GM13977 (cell line): ENCODE measurements at regions not wholly inside any gene's neighbourhood (a gene's known extent, or its start where the extent isn't known, plus 50 kb on each side); places are given as distances from the start of the nearest gene placed in this dataset.

ENCODE experiments used
- DNase-seq: peaks from one replicate; pipeline ENCODE4 v3.0.0; 2012; ENCODE audit warnings: low spot score
- in situ Hi-C: fragments of 300-500 bp; cut with MboI; formaldehyde crosslinking; loops from one replicate; pipeline ENCODE4 v1.12.0; 2022; ENCODE audit warnings: low sequenced_read_pairs, low pct_unique_long_range_greater_than_20kb, mixed read lengths, inconsistent platforms; ENCODE audit not compliant: unreplicated experiment
- TF ChIP-seq, protein P1 (sequence below): IDR thresholded peaks from 2 replicates; pipeline ENCODE4 v1.5.1; 2012; ENCODE audit warnings: mild to moderate bottlenecking, control low read depth; ENCODE audit not compliant: insufficient read depth; ENCODE audit errors: extremely low read depth, missing control alignments

DNA sequence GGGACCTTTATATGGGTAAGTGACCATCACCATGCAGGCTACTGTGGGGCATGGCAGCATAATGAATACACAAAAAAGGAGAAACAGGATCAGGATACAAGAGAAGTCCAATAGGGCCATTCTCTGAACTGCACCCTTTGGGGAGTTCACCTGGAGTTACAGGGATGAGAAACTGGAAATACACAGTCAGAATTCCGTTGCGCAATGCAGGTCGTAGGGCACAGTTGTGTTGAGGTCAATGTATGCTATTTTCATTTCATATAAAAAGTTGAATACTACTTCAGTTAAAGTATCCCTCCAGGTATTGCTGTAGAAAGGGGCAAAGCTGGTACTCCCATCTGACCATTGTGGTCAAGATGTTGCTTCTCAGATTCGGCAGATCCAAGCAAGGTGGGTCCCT is 471.4 kb downstream of the DMRT2 start:
- in situ Hi-C loops, result no loop called here
- TF ChIP-seq, protein P1, sequence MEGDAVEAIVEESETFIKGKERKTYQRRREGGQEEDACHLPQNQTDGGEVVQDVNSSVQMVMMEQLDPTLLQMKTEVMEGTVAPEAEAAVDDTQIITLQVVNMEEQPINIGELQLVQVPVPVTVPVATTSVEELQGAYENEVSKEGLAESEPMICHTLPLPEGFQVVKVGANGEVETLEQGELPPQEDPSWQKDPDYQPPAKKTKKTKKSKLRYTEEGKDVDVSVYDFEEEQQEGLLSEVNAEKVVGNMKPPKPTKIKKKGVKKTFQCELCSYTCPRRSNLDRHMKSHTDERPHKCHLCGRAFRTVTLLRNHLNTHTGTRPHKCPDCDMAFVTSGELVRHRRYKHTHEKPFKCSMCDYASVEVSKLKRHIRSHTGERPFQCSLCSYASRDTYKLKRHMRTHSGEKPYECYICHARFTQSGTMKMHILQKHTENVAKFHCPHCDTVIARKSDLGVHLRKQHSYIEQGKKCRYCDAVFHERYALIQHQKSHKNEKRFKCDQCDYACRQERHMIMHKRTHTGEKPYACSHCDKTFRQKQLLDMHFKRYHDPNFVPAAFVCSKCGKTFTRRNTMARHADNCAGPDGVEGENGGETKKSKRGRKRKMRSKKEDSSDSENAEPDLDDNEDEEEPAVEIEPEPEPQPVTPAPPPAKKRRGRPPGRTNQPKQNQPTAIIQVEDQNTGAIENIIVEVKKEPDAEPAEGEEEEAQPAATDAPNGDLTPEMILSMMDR, result no peak
- no peak for DNase-seq

DNA sequence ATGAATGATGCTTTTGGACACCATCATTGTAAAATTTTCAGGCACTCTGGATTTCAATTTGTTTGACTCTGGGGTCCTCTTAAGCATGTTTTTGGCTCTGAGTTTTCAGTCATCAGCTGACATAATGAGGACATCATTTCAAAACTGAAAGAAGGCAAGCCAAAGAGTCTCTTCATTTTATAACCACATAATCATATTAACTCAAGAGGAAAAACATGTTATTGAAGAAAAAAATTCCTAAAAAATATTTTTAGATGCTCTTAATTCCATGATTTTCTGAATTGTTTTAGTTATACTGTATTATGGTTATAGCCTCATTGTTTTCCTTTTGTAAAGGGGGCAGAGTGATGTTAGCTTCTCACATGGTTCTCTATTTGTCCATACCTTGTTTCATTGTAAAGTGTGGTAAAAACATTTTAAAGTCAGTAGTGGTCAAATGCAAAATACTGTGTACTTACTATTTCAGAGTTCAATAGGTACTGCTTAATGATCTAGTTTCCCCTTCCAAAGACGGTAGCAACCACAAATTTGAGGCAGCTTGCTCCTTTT is 472.1 kb downstream of the DMRT2 start:
- DNase-seq, result peak; percentile 36
- TF ChIP-seq, protein P1, result no peak
- in situ Hi-C loops, result no loop called here

DNA sequence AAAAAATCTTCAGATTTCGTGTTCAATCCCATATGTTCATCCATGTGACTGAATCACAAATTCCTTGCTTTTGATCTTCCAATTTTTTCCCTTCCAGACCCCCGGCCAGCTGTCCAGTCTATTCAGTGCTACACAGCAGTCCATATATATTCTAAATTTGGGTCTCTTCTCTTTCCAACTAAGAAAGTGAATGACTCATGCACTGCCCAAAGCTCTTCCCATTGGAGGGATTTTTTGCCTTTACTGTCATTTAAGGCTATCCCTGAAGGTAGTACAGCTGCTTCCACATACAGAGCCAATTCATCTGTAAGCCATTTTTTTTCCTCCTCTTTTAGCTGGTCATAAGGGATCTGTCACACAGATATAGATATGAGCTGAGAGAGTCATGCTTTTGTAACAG is 478.3 kb downstream of the DMRT2 start:
- TF ChIP-seq, protein P1, result no peak
- DNase-seq, result no peak
- in situ Hi-C loops, result no loop called here

DNA sequence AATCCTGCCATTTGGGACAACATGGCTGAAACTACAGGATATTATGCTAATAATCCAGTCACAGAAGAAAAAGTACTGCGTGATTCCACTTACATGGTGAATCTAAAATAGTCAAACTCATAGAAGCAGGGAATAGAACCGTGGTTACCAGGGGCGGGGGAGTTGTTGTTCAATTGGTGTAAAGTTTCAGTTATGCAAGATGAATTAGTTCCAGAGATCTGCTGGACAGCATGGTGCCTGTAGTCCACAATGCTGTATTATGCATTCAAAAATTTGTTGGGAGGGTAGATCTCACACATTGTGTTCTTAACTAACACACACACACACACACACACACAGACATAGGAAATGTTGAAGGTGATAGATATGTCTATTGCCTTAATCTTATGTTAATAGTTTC is 480.5 kb downstream of the DMRT2 start:
- in situ Hi-C loops, result no loop called here
- TF ChIP-seq, protein P1, result no peak
- DNase-seq, result no peak

DNA sequence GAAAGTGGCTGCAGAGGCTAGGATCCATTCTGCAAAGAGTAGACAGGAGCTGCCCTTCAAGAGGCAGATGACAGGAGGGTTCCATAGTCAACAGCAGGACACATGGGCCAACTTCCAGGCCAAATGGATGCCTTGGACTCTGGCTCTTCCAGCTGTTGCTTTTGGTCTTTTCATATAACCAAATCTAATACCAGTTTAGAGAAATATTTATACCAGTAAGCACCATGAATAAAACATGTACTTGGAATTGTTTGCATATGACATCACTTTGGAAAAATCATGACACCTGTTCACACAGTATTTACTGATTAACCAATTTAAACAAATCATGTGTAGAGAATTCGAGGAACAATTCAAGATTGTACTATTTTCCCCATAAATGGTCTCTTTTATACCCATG is 481.3 kb downstream of the DMRT2 start:
- in situ Hi-C loops, result no loop called here
- DNase-seq, result no peak

DNA sequence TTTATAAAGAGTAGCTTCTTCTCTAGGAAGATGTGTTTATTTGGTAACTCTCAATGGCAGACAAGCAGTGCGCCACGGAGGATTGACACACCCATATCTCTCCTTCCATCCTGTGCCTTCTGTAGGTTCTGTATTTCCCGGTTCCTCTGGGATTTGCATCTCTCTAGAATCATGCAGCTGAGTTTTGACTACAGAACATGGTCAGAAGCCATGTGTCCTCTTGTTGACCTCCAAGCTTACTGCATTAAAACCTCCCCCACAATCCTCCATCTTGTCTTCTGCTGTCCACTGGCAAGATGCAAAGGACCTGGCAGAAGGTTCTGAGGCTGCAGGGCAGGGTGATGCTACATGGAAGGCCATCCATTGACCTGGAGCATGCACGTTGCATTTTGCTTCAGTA is 482.0 kb downstream of the DMRT2 start:
- in situ Hi-C loops, result no loop called here
- TF ChIP-seq, protein P1, result no peak
- no peak for DNase-seq

More for the DNA sequence above, 481.3 kb downstream of the DMRT2 start:
- TF ChIP-seq, protein P1, result no peak

DNA sequence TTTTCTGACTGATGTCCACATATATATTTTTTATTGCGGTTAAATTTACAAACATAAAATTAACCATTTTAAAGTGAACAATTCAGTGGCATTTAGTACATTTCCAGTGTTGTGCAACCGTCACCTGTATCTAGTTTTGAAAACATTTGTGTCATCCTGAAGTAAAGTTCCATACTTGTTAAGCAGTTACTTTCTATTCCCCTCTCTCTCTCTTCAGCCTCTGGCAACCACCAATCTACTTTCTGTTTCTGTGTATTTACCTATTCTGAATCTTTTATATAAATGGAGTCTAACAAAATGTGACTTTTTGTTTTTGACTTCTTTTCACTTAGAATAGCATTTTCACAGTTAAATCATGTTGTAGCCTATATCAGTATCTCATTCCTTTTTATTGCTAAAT is 480.1 kb upstream of the SMARCA2 start:
- in situ Hi-C loops, result no loop called here
- no peak for DNase-seq
- TF ChIP-seq, protein P1, result no peak
